ENCODE measurements at regions not wholly inside any gene's neighbourhood (a gene's known extent, or its start where the extent isn't known, plus 50 kb on each side); places are given as distances from the start of the nearest gene placed in this dataset.

DNA sequence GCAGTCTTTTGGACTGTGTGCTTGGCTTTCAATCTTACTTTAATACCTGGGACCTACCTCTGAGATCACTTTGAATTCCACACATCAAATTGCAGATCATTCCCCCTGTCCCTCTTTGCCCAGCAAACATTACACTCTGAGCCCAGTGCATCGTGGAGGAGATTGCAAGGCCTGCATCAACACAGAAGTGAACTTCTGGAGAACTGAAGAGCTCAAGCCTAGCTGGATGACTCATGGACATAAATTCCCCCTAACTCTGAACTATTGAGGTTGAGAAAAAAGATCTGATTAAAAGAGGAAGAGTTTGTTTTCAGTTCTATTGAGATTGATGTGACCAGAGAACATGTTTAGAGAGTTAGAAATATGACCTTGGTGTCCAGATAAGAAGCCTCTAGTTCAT lies 316.0 kb upstream of the DMAC1 start:
- intact Hi-C loops (cut with DNase I), result no loop called here

DNA sequence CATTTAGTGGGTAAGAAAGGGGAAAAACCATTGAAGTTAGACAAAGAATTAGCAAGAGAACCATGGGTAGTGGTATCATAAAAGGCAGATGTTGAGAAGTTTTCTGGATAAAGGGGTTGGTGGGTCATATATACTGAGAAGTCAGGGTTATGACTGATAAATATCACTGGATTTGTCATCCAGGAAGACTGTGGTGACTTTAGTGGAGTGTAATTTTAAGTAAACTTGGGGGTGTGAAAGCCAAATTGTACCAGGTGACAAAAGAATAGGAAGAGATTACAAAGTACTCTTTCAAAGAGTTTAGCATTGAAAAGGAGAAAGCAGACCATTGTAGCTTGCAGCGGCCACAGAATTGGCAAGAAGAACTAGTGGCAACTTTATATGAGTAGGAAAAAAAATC lies 315.2 kb upstream of the DMAC1 start:
- intact Hi-C loops (cut with DNase I), result no loop called here
- ATAC-seq (ENCODE audit: poor library complexity) (no peak), DNase-seq (no peak)

More for the DNA sequence above, 316.0 kb upstream of the DMAC1 start:
- DNase-seq, result no peak
- no peak for ATAC-seq (ENCODE audit: poor library complexity)

DNA sequence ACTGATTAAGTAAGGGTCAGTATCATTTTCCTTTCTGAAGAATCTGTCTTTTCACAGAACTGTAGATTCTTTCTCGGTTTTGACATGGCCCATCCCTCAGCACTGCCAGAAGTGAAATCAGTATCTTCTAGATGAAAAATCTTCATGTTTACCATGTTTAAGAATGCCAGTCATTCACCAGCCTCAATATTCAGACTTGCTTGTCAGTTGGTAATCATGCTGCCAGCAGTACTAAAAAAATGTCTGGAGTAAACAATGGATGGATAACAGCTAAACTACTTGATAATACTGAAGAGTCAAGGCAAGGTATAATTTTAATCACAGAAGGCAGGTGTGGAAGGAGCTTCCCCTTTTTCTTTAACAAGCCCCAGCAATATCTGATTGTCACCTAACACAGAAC lies 306.8 kb upstream of the DMAC1 start:
- intact Hi-C loops (cut with DNase I), result no loop called here
- ATAC-seq (ENCODE audit: poor library complexity) (no peak), DNase-seq (no peak)

GRCh38 chr9:8101607-8102006 lies 302.0 kb upstream of the DMAC1 start:
- DNase-seq, result no peak
- intact Hi-C loops (cut with DNase I), result no loop called here
- ATAC-seq (ENCODE audit: poor library complexity), result no peak

DNA sequence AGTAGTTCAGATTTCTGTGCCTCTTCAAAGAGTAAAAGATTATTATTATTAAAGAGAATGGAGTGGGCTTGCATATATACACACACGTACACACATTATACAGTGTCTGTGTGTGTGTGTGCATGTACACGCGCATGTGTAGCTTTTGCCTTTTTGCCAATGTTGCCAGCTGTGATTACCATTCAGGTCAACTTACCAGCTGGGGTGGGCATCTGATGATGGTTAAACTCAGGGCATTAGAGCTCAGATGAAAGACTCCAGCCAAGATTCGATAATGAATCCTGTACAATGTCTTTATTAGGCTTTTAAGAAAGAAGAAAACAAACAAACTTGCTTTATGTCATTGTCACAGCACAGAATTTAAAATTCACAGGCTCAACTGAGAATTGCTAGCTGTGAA lies 296.5 kb upstream of the DMAC1 start:
- DNase-seq (no peak), ATAC-seq (ENCODE audit: poor library complexity) (no peak)
- intact Hi-C loops (cut with DNase I), result no loop called here

- DNase-seq (no peak), ATAC-seq (ENCODE audit: poor library complexity) (no peak)
- intact Hi-C loops (cut with DNase I), result no loop called here
Observed at GRCh38 chr9:8095672-8096086, 296.1 kb upstream of the DMAC1 start.

- no peak for DNase-seq
- ATAC-seq (ENCODE audit: poor library complexity), result no peak
- intact Hi-C loops (cut with DNase I), result no loop called here
Observed at GRCh38 chr9:8088477-8088876, 288.9 kb upstream of the DMAC1 start.

DNA sequence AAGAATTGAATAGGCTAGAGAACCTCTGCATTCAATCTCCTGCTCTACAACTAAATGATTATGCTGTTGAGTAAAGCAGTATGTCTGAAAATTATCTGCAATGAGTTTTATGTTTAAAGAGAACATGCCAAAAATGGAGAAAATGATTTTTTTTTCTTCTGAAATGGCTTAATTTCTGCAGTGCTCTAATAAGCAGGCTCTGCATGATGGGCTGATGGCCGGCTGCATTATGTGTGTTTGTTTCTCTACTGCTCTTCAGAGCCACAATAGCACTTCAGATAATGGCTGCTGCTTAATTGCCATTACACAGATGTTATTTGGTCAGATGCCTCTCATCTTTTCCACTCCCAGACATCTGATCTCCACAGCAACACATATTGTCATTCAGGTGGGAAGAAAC lies 286.4 kb upstream of the DMAC1 start:
- ATAC-seq (ENCODE audit: poor library complexity), result no peak
- intact Hi-C loops (cut with DNase I), result no loop called here
- no peak for DNase-seq

DNA sequence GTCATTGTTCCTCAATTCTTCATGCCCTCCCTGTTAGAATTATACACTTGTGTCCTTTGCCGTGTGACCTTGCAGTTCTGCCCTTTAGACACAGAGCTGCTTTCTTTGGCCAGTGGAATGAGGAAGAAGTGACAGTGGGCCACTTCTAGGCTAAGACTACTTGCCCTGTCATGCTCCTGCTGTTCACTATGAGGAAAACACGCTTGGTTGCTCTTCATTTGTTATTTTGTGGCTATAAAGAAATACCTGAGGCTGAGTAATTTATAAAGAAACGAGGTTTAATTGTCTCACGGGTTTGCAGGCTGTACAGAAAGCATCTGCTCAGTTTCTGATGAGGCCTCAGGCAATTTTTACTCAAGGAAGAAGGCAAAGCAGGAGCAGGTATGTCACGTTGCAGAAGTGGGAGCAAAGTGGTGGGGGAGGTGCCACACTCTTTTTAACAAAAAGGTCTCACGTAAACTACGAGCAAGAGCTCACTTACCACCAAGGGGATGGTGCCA lies 279.1 kb upstream of the DMAC1 start:
- intact Hi-C loops (cut with DNase I), result no loop called here
- no peak for DNase-seq
- no peak for ATAC-seq (ENCODE audit: poor library complexity)

DNA sequence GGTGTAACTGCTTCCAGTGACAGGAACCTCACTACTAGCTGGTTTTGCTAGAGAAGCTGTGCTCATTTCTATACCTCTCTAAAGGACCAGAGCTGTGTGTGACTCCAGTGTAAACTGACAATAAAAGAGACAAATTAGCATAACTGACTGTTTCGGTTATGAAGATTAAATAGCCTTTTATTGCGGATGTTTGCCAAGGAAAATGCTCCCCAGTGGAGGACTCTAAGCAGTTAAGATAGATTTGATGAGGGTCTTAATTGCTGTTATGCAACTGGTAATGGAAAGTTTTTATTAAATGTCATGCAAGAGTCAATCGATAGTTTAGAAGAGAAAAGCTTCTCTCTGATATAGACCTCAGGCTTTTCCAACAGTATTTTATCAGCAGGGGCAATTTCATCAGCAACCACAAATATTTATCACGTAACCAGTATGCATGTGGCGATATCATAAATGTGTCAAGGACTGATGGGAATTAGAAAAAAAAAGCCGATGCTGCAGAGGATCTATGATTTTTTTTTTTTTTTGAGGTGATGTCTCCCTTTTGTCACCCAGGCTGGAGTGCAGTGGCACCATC lies 275.2 kb upstream of the DMAC1 start:
- ATAC-seq (ENCODE audit: poor library complexity) (no peak), DNase-seq (no peak)
- intact Hi-C loops (cut with DNase I), result no loop called here

GRCh38 chr9:8071445-8071798 lies 271.8 kb upstream of the DMAC1 start:
- ATAC-seq (ENCODE audit: poor library complexity) (no peak), DNase-seq (no peak)
- intact Hi-C loops (cut with DNase I), result no loop called here

DNA sequence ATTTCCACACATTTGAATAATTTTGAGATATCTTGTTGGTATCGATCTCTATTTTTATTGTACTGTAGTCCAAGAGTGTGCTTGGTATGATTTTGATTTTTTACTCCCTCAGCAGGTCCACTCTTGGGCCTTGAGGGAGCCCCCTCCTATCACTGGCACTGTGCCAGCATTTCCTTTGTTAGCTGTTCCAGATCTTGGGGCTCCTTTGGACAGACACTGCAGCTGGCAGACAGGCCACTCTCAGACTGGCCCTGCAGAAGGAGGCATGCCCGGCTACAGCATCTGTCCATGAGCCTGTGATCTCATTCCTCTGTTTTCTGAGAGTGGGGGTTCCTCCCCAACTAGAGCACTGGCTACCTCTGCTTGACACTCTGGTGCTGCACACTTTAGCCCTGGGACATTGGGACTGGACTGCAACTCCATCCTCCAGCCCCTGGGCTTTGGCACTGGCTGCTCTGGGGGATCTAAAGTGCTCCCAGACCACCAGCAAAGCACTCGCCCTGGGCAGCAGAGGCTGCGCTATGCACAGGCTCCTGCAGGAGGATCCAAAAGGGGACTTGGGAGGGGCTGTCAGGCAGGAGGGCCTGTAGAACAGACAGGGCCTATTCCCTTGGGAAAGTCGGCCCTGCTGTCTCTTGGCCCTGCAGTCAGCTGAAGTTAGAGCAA lies 271.3 kb upstream of the DMAC1 start:
- intact Hi-C loops (cut with DNase I), result no loop called here
- ATAC-seq (ENCODE audit: poor library complexity) (no peak), DNase-seq (no peak)

DNA sequence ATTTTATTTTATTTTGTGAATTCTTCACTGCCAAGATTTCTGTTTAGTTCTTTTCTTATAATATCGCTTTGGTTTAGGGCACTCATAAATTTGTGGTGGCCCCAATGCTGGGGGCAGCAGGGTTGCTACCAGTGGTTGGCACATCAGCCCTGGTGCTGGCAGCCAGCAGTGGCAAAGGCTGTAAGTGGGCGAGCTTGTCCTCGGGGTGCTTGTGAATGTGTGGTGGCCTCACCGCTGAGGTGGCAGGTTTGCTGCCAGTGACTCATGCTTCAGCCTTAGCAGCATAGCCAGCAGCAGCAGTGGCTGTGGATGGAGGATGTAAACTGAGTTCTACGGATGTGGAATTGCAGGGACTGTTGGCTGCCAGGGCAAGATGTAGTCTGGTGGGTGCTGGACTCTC lies 262.9 kb upstream of the DMAC1 start:
- intact Hi-C loops (cut with DNase I), result no loop called here
- DNase-seq, result no peak
- ATAC-seq (ENCODE audit: poor library complexity), result no peak

DNA sequence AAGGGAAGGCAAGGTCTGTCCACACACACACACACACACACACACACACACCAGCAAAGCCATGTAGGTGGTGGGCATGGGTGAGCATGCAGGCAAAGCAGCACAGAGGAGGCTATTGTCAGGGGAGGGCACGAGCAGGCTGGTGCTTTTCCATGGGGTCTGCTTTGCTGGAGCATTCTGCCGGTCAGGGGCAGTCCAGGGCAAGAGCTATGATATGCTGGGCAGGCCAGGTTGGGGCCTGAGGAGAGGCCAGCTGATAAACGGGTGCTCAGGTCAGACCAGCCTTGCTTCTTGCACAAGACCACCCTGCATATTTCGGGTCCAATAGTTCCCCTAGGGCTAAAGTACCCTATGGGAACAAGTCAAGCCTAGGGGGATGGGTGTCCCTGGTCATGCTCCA lies 253.9 kb upstream of the DMAC1 start:
- DNase-seq, result no peak

DNA sequence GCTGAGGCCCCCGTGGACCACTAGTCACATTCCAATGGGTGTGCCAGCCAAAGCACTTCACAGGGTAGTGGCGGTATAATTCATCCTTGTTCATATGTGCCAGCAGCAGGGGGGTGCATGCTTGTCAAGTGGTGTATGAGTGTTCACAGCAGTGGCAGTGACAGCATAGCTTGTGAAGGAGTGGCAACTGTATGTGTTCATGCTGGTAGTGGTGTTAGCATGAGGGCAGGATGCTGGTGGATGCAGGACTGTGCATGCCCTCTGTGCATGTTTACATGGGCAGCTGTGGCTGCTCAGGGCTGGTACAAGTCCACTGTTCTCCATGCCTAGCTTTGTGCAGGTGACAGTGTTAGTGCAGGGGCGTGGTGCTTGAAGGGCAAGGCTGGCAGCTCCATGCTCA lies 253.4 kb upstream of the DMAC1 start:
- DNase-seq (no peak), ATAC-seq (ENCODE audit: poor library complexity) (no peak)
- intact Hi-C loops (cut with DNase I), result no loop called here

More for the DNA sequence above, 253.9 kb upstream of the DMAC1 start:
- intact Hi-C loops (cut with DNase I), result no loop called here
- no peak for ATAC-seq (ENCODE audit: poor library complexity)

DNA sequence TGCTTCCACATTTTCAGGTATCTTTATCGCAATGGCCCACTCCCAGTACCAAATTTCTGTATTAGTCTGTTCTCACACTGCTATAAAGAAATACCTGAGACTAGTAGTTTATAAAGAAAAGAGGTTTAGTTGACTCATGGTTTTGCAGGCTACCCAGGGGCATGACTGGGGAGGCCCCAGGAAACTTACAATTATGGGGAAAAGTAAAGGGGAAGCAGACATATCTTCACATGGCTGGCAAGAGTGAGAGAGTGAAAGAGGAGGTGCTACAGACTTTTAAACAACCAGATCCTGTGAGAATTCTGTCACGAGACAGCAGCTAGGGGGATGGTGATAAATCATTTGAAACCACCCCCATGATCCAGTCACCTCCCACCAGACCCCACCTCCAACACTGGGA lies 238.2 kb upstream of the DMAC1 start:
- intact Hi-C loops (cut with DNase I), result no loop called here
- DNase-seq, result no peak
- ATAC-seq (ENCODE audit: poor library complexity), result no peak

- no peak for DNase-seq
Observed at GRCh38 chr9:8036914-8037524, 237.4 kb upstream of the DMAC1 start.

GRCh38 chr9:8033794-8034193 lies 234.2 kb upstream of the DMAC1 start:
- intact Hi-C loops (cut with DNase I), result no loop called here
- ATAC-seq (ENCODE audit: poor library complexity), result no peak
- DNase-seq, result no peak

More at GRCh38 chr9:8036914-8037524, 237.4 kb upstream of the DMAC1 start:
- intact Hi-C loops (cut with DNase I), result no loop called here
- no peak for ATAC-seq (ENCODE audit: poor library complexity)

- ATAC-seq (ENCODE audit: poor library complexity) (no peak), DNase-seq (no peak)
- intact Hi-C loops (cut with DNase I), result no loop called here
Observed at GRCh38 chr9:8030095-8030494, 230.5 kb upstream of the DMAC1 start.

- no peak for DNase-seq
- ATAC-seq (ENCODE audit: poor library complexity), result no peak
- intact Hi-C loops (cut with DNase I), result no loop called here
Observed at GRCh38 chr9:8027351-8027750, 227.8 kb upstream of the DMAC1 start.

Measured in Right ventricle myocardium superior (tissue), 1 donor.